ENCODE measurements at regions not wholly inside any gene's neighbourhood (a gene's known extent, or its start where the extent isn't known, plus 50 kb on each side); places are given as distances from the start of the nearest gene placed in this dataset.

DNA sequence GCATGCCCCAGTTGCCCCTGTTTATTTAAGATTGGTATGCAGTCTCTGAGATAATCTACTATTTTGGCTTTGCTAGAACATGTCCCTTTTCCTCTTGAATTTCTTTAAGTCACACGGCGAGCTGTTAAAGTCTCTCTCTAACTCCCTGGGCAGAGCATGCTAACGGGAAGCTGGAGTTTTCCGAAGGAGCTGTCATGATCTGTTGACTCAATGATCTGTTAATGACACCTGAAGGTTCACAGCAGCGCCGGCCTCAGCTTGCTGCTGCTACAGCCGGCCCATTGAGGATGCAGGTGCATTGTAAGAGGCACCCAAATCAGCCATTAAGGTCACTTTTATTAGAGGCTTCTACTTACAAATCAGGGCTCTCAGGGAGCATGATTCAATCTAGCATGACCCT is 1203.4 kb downstream of the MAT2B start:
- H3K79me2 ChIP-seq = no peaks in the 10 kb centered on the region
- H3K9me3 ChIP-seq (ENCODE audit: low read depth) = no peaks in the 10 kb centered on the region
- WGBS (ENCODE audit: low lambda C conversion rate, missing lambda C conversion rate) = 27% methylated on average over 7 of the region's 7 CpGs
- no peak overlapping the region for H2AFZ ChIP-seq
- no peaks in the 10 kb centered on the region for H3K4me1 ChIP-seq (ENCODE audit: insufficient read depth)
- H3K9me2 ChIP-seq (replicated peaks; ENCODE audit: insufficient read depth) = no peaks in the 10 kb centered on the region
- no peak overlapping the region for H3K4me2 ChIP-seq
- H3K36me3 ChIP-seq (replicated peaks; ENCODE audit: insufficient read depth, low read depth) = no peaks in the 10 kb centered on the region
- no peaks in the 10 kb centered on the region for H3K27me3 ChIP-seq
- H4K20me1 ChIP-seq (ENCODE audit: insufficient read depth, poor library complexity, severe bottlenecking) = no peaks in the 10 kb centered on the region
- peak; percentile 5 for DNase-seq (ENCODE audit: low spot score)
- H3K27ac ChIP-seq = no peak overlapping the region
- no peak for TF ChIP-seq EZH2 (IDR thresholded peaks at IDR 0.05; ENCODE audit: borderline replicate concordance)
- no peak for TF ChIP-seq EZH2phosphoT487 (IDR thresholded peaks at IDR 0.05; ENCODE audit: low read depth, severe bottlenecking, unreplicated experiment)
- no peak for TF ChIP-seq CTCF (IDR thresholded peaks at IDR 0.05; ENCODE audit: poor library complexity)
- H3K4me3 ChIP-seq = no peak overlapping the region

- Histone ChIP-seq H3K36me3 (replicated peaks; ENCODE audit: insufficient read depth, low read depth) (no peaks in the 10 kb centered on the region), H3K27me3 (no peaks in the 10 kb centered on the region), H2AFZ (no peak overlapping the region), H3K79me2 (no peaks in the 10 kb centered on the region), H4K20me1 (ENCODE audit: insufficient read depth, poor library complexity, severe bottlenecking) (no peaks in the 10 kb centered on the region), H3K9me3 (ENCODE audit: low read depth) (no peaks in the 10 kb centered on the region), H3K4me1 (ENCODE audit: insufficient read depth) (no peaks in the 10 kb centered on the region), H3K9me2 (replicated peaks; ENCODE audit: insufficient read depth) (no peaks in the 10 kb centered on the region), H3K4me2 (no peak overlapping the region), H3K4me3 (no peak overlapping the region), H3K27ac (no peak overlapping the region)
- no peak for TF ChIP-seq EZH2phosphoT487 (IDR thresholded peaks at IDR 0.05; ENCODE audit: low read depth, severe bottlenecking, unreplicated experiment)
- no peak for TF ChIP-seq EZH2 (IDR thresholded peaks at IDR 0.05; ENCODE audit: borderline replicate concordance)
- no peak for TF ChIP-seq CTCF (IDR thresholded peaks at IDR 0.05; ENCODE audit: poor library complexity)
- WGBS (ENCODE audit: low lambda C conversion rate, missing lambda C conversion rate) = 94% methylated on average over 2 of the region's 2 CpGs
- no peak for DNase-seq (ENCODE audit: low spot score)
Measured at GRCh38 chr5:164713682-164714081, 1208.3 kb downstream of the MAT2B start.

DNA sequence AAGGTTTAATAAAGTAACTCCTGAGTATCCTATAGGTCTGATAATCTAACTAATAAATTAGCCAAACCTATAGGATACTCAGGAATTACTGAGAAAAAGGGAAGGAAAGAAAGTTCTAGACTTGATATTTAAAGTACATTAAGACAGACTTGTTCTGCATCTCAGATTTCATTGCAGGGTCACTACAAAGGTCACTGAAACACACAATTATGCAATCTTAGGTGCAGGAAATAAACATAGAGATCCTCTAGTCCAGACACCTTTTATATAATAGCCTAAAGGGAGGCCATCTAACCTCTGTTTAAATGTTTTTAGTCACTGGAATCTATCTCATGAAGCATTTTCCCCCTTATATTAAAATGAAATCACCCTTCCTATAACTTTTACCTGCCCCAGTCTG is 1215.7 kb downstream of the MAT2B start:
- no peaks in the 10 kb centered on the region for H3K4me1 ChIP-seq (ENCODE audit: insufficient read depth)
- no peaks in the 10 kb centered on the region for H3K36me3 ChIP-seq (replicated peaks; ENCODE audit: insufficient read depth, low read depth)
- H3K27ac ChIP-seq = no peak overlapping the region
- no peak overlapping the region for H3K4me3 ChIP-seq
- H2AFZ ChIP-seq = no peak overlapping the region
- no peaks in the 10 kb centered on the region for H4K20me1 ChIP-seq (ENCODE audit: insufficient read depth, poor library complexity, severe bottlenecking)
- H3K27me3 ChIP-seq = no peaks in the 10 kb centered on the region
- H3K9me3 ChIP-seq (ENCODE audit: low read depth) = no peaks in the 10 kb centered on the region
- DNase-seq (ENCODE audit: low spot score) = no peak
- H3K9me2 ChIP-seq (replicated peaks; ENCODE audit: insufficient read depth) = no peaks in the 10 kb centered on the region
- no peak for TF ChIP-seq EZH2 (IDR thresholded peaks at IDR 0.05; ENCODE audit: borderline replicate concordance)
- TF ChIP-seq EZH2phosphoT487 (IDR thresholded peaks at IDR 0.05; ENCODE audit: low read depth, severe bottlenecking, unreplicated experiment) = no peak
- TF ChIP-seq CTCF (IDR thresholded peaks at IDR 0.05; ENCODE audit: poor library complexity) = no peak
- no peaks in the 10 kb centered on the region for H3K79me2 ChIP-seq
- no peak overlapping the region for H3K4me2 ChIP-seq

DNA sequence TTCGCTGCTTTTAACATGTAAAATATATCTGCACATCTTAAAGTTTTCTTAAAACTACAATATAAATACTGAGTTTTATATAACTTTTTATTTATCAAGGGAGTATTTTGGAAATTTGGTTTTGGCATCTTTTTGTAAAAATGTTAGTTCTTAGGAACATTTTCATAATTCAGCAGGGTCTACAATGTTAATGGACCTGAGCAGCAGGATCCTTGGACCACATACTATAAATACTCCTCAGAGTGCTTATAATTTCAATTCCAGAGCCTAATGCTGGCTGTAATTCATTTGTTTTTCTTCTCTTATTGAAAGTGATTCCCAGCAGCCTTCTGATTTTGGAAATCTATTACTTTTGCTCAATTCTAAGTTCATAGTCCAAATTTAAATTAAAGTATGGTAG is 1216.2 kb downstream of the MAT2B start:
- no peaks in the 10 kb centered on the region for H3K36me3 ChIP-seq (replicated peaks; ENCODE audit: insufficient read depth, low read depth)
- H4K20me1 ChIP-seq (ENCODE audit: insufficient read depth, poor library complexity, severe bottlenecking) = no peaks in the 10 kb centered on the region
- 96% methylated on average over 1 of the region's 1 CpG for WGBS (ENCODE audit: low lambda C conversion rate, missing lambda C conversion rate)
- no peak for TF ChIP-seq CTCF (IDR thresholded peaks at IDR 0.05; ENCODE audit: poor library complexity)
- H2AFZ ChIP-seq = no peak overlapping the region
- H3K79me2 ChIP-seq = no peaks in the 10 kb centered on the region
- no peaks in the 10 kb centered on the region for H3K4me1 ChIP-seq (ENCODE audit: insufficient read depth)
- H3K9me2 ChIP-seq (replicated peaks; ENCODE audit: insufficient read depth) = no peaks in the 10 kb centered on the region
- H3K4me2 ChIP-seq = no peak overlapping the region
- no peak overlapping the region for H3K27ac ChIP-seq
- DNase-seq (ENCODE audit: low spot score) = no peak
- no peak overlapping the region for H3K4me3 ChIP-seq
- no peaks in the 10 kb centered on the region for H3K27me3 ChIP-seq
- H3K9me3 ChIP-seq (ENCODE audit: low read depth) = no peaks in the 10 kb centered on the region

All from hepatocyte (in vitro differentiated cells).